ENCODE measurements at regions not wholly inside any gene's neighbourhood (a gene's known extent, or its start where the extent isn't known, plus 50 kb on each side); places are given as distances from the start of the nearest gene placed in this dataset.

DNA sequence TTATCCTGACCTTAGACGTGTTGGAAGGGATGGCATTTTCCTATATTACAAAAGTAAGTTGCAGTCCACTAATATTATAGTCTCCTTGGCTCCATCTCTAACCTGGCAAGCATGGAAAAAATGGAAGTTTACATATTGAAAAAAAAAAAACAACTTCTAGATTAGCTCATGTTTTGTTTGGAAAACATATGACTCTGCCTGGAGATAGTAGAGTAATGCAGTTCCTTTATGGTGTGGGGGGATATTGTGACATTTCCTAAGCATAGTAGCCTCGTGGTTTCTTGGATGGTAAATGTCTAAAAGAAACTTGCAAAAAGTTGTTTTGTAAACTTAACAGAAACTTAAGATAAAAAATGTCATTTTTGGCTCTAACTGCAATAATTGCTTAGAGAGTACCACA is 244.4 kb upstream of the FBXL7 start:
- H3K36me3 ChIP-seq (replicated peaks; ENCODE audit: low read depth, low read length), result no peaks in the 10 kb centered on the region
- no peaks in the 10 kb centered on the region for H4K20me1 ChIP-seq (ENCODE audit: insufficient read depth, low read length)

DNA sequence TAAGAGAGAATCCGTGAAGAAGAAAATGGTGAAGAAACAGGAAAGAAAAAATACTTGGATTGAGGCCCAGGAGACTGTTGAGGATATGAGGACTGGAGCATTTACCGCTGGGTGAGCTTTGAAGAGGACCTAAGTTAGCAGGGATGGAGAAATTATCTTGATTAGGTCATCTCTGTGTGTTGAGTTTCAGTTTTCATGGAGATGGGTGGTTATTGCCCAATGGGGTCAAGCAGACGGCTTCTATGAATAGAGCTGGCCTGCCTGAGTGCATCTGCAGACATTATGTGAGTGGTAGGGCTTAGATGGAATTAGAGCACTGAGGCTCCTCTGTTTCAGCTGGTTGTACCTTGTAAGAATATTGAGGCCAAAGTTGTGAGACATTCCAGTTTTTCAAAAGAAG is 245.4 kb upstream of the FBXL7 start:
- no peaks in the 10 kb centered on the region for H3K27me3 ChIP-seq (ENCODE audit: low read depth, low read length)
- TF ChIP-seq EZH2phosphoT487 (IDR thresholded peaks at IDR 0.05; ENCODE audit: low read depth), result no peak
- TF ChIP-seq, protein P1, sequence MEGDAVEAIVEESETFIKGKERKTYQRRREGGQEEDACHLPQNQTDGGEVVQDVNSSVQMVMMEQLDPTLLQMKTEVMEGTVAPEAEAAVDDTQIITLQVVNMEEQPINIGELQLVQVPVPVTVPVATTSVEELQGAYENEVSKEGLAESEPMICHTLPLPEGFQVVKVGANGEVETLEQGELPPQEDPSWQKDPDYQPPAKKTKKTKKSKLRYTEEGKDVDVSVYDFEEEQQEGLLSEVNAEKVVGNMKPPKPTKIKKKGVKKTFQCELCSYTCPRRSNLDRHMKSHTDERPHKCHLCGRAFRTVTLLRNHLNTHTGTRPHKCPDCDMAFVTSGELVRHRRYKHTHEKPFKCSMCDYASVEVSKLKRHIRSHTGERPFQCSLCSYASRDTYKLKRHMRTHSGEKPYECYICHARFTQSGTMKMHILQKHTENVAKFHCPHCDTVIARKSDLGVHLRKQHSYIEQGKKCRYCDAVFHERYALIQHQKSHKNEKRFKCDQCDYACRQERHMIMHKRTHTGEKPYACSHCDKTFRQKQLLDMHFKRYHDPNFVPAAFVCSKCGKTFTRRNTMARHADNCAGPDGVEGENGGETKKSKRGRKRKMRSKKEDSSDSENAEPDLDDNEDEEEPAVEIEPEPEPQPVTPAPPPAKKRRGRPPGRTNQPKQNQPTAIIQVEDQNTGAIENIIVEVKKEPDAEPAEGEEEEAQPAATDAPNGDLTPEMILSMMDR (IDR thresholded peaks at IDR 0.05; ENCODE audit: low read depth, low read length), result no peak
- no peaks in the 10 kb centered on the region for H3K9me3 ChIP-seq (ENCODE audit: insufficient read depth, low read length)

More for the DNA sequence above, 244.4 kb upstream of the FBXL7 start:
- no peak overlapping the region for H3K9ac ChIP-seq (ENCODE audit: low read length)
- H3K9me3 ChIP-seq (ENCODE audit: insufficient read depth, low read length), result no peaks in the 10 kb centered on the region
- TF ChIP-seq, protein P1 (IDR thresholded peaks at IDR 0.05; ENCODE audit: low read depth, low read length), result no peak
- TF ChIP-seq EZH2phosphoT487 (IDR thresholded peaks at IDR 0.05; ENCODE audit: low read depth), result no peak
- no peaks in the 10 kb centered on the region for H3K79me2 ChIP-seq (ENCODE audit: low read length)
- no peak overlapping the region for H3K4me3 ChIP-seq (ENCODE audit: low read length)
- no peak overlapping the region for H3K4me2 ChIP-seq (ENCODE audit: low read length)
- no peak overlapping the region for H3K27ac ChIP-seq (ENCODE audit: low read length)
- H3K4me1 ChIP-seq (ENCODE audit: low read length), result no peaks in the 10 kb centered on the region
- no peak overlapping the region for H2AFZ ChIP-seq (ENCODE audit: low read depth, low read length)
- H3K27me3 ChIP-seq (ENCODE audit: low read depth, low read length), result no peaks in the 10 kb centered on the region

DNA sequence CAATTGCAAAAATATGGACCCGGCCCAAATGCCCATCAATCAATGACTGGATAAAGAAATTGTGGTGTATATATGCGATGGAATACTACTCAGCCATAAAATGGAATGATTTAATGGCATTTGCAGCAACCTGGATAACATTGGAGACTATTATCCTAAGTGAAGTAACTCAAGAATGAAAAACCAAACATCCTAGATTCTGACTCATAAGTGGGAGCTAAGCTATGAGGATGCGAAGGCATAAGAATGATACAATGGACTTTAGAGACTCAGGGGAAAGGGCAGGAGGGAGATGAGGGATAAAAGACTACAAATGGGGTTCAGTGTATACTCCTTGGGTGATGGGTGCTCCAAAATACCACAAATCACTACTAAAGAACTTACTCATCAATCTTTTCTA is 247.6 kb upstream of the FBXL7 start:
- TF ChIP-seq EZH2phosphoT487 (IDR thresholded peaks at IDR 0.05; ENCODE audit: low read depth), result no peak
- TF ChIP-seq, protein P1 (IDR thresholded peaks at IDR 0.05; ENCODE audit: low read depth, low read length), result no peak
- Histone ChIP-seq H3K4me2 (ENCODE audit: low read length) (no peak overlapping the region), H2AFZ (ENCODE audit: low read depth, low read length) (no peak overlapping the region), H3K79me2 (ENCODE audit: low read length) (no peaks in the 10 kb centered on the region), H3K27me3 (ENCODE audit: low read depth, low read length) (no peaks in the 10 kb centered on the region), H3K36me3 (replicated peaks; ENCODE audit: low read depth, low read length) (no peaks in the 10 kb centered on the region), H3K4me3 (ENCODE audit: low read length) (no peak overlapping the region), H3K4me1 (ENCODE audit: low read length) (no peaks in the 10 kb centered on the region), H3K27ac (ENCODE audit: low read length) (no peak overlapping the region), H3K9ac (ENCODE audit: low read length) (no peak overlapping the region), H4K20me1 (ENCODE audit: insufficient read depth, low read length) (no peaks in the 10 kb centered on the region), H3K9me3 (ENCODE audit: insufficient read depth, low read length) (no peaks in the 10 kb centered on the region)

More for the DNA sequence above, 245.4 kb upstream of the FBXL7 start:
- H3K4me1 ChIP-seq (ENCODE audit: low read length), result no peaks in the 10 kb centered on the region
- no peaks in the 10 kb centered on the region for H3K36me3 ChIP-seq (replicated peaks; ENCODE audit: low read depth, low read length)
- no peak overlapping the region for H3K4me2 ChIP-seq (ENCODE audit: low read length)
- no peak overlapping the region for H3K4me3 ChIP-seq (ENCODE audit: low read length)
- no peak overlapping the region for H3K27ac ChIP-seq (ENCODE audit: low read length)
- no peaks in the 10 kb centered on the region for H3K79me2 ChIP-seq (ENCODE audit: low read length)
- no peak overlapping the region for H2AFZ ChIP-seq (ENCODE audit: low read depth, low read length)
- no peak overlapping the region for H3K9ac ChIP-seq (ENCODE audit: low read length)
- H4K20me1 ChIP-seq (ENCODE audit: insufficient read depth, low read length), result no peaks in the 10 kb centered on the region

DNA sequence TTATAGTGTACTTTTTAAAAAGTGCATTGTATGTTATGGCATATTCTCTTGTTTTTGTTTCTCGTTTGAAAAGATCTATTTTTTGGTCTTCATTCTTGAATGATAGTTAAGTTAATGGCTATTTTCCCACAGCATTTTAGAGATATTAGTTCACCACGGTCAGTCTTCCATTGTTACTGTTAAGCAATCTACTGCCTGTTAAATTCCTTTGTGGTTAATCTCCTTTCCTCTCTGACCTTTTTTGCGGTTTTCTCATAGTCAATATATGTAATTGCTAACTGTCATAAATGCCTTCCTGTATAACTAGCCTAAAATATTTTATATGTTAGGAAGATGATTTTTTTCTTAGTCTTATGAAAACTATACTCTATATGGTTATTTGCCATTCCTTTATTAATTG is 250.8 kb upstream of the FBXL7 start:
- Histone ChIP-seq H3K79me2 (ENCODE audit: low read length) (no peaks in the 10 kb centered on the region), H2AFZ (ENCODE audit: low read depth, low read length) (no peak overlapping the region), H3K27me3 (ENCODE audit: low read depth, low read length) (no peaks in the 10 kb centered on the region), H3K9me3 (ENCODE audit: insufficient read depth, low read length) (no peaks in the 10 kb centered on the region), H3K4me3 (ENCODE audit: low read length) (no peak overlapping the region), H3K27ac (ENCODE audit: low read length) (no peak overlapping the region), H3K4me1 (ENCODE audit: low read length) (no peaks in the 10 kb centered on the region), H4K20me1 (ENCODE audit: insufficient read depth, low read length) (no peaks in the 10 kb centered on the region), H3K9ac (ENCODE audit: low read length) (no peak overlapping the region), H3K4me2 (ENCODE audit: low read length) (no peak overlapping the region), H3K36me3 (replicated peaks; ENCODE audit: low read depth, low read length) (no peaks in the 10 kb centered on the region)
- TF ChIP-seq, protein P1 (IDR thresholded peaks at IDR 0.05; ENCODE audit: low read depth, low read length), result no peak
- no peak for TF ChIP-seq EZH2phosphoT487 (IDR thresholded peaks at IDR 0.05; ENCODE audit: low read depth)

Data from OCI-LY3 (cell line).